NCI-H128 (cell line): ENCODE measurements at regions not wholly inside any gene's neighbourhood (a gene's known extent, or its start where the extent isn't known, plus 50 kb on each side); places are given as distances from the start of the nearest gene placed in this dataset.

ENCODE experiments used
- DNase-seq: peaks from one replicate; lab custom pipeline; 2025; ENCODE audit not compliant: unreplicated experiment; lab: John Stamatoyannopoulos, UW

DNA sequence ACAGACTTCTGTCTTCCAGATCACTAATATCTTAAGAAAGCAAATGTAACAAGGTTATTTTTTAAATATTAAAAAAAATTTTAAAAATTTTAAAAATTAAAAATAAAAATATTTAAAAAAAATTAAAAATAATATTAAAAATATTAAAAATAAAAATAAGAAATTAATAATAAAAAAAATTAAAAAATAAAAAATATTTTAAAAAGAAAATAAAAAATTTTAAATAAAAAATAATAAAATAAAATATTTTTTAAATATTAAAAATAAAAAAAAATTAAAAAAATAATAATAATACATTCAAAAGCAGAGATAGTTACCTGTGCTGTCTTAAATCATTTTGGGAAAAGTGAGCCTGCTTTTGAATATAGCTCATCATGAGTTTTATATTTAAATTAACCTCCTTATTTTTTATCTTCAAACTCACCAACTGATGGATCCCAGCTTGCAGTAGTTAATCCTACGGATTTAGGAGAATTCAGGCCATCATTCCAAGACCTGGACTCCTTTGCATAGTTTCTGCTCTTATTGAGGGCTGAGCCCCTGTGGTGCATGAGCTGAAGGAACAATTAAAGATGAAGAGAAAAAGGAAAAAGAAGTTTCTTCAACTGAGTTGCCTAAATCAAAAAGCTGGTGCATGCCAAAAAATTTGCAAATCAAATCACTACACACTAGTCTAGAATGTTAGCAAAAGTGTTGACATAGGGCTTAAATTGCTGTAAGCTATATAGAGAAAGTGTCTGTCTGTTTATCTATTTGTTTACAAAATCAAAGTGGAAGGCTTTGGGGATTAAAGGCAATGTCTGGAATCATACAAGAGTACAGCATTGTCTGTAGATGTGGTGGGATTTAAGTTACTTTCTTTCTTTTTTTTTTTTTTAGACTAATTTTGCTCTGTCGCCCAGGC, 50.5 kb upstream of the ZNF438 start:
- DNase-seq, result no peak

DNA sequence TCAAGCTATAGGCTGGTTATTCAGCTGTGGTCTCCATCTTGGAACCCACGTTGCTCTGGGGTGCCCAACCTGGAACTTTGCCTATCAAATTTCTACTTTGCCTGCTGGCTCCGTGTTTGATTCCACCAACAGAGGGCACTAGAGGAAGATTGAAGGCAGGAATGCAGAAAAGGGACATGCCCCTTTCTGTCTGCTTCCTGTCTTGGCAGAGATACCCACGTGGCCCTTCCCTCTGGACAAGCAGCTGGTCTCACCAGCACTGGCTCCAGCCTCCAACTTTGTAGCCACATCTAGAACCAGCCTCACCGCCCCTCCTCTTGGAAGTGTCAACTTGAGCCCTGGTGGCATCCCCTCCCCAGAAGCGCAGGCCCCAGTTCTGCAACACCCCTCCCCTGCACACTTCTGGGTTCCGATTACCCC, 52.1 kb upstream of the ZNF438 start:
- no peak for DNase-seq

DNA sequence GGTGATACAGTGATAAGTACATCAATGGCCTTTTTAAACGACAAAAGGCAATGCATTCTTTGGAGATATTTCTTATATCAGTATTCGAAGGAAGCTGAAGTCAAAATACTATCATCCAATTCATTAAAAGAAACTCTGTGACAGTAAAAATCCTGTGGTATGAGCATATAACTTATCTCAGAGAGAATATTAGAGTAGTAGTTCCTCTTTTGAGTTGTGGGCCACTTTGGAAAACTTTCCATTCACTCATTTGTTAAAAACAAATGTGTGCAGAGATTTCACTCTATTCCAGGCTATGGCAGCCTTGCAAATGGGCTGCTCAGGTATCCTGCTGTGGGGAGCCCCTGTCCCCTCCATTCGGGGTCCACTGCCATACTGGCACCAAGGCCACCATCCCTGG, 55.3 kb upstream of the ZNF438 start:
- no peak for DNase-seq

DNA sequence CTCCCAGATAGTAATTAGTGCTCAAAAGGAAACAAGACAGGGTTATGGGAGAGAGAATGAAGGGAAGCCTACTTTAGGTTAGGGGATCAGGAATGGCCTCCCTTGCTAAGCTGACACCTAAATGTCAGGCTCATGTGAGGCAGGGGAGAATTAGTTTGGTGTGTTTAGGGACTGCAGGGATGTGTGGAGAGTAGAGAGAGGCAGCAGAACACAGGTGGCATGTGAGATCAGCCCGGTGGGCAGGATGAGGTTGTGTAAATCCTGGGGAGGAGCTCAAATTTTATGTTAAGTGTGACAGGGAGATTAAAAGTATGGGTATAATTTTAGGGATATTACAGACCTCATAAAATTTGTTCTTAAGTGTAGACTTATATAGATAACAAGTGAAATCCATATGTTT, 56.2 kb upstream of the ZNF438 start:
- no peak for DNase-seq

DNA sequence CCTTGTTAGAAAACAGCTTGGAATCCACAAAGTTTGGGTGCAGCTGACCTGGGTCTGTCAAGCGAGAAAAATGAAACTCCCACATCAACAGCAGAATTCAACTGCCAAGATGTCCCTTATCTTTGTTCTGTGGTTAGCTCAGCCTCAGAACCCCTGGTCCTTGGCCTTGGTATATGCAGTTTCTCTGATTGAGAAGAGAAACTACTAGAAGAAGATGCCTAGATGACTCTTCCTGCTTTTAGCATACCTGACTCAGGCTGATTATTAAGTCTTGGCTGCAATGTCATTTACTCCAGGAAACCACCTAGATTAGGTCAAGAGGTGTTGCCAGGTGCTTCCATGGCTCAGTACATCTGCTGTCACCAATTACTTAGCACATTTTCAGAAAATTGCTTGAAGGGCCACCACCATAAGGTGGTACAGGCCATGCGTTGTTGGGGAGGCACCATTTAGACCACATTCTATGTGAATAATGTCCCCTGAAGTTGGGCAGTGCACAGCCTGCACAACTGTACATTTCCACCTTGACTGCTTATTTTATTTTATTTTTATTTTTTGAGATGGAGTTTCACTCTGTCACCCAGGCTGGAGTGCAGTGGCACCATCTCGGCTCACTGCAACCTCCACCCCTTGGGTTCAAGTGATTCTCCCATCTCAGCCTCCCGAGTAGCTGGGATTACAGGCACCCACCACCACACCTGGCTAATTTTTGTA, 59.4 kb upstream of the ZNF438 start:
- DNase-seq, result no peak

- no peak for DNase-seq
Observed at GRCh38 chr10:31095677-31096560, 64.3 kb upstream of the ZNF438 start.

- no peak for DNase-seq
Observed at GRCh38 chr10:31098046-31098445, 66.4 kb upstream of the ZNF438 start.

DNA sequence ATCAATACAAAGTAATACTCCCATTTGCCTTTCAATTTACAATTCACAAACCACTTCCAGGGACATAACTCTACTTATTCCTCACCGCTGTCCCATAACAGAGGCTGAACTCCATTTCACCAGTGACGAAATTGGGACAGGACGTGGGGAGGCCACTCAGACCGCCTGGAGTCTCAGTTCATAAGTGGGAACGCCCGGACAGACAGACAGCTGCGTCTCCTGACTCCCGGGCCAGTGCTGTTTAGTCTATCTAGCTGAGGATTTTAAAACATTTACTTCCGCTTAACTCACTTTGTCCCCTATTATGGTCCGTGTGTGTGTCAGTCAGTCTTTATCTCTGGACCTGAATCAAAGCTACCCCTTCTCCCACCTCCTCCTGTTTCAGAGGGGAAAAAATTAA, 67.4 kb upstream of the ZNF438 start:
- DNase-seq, result no peak

DNA sequence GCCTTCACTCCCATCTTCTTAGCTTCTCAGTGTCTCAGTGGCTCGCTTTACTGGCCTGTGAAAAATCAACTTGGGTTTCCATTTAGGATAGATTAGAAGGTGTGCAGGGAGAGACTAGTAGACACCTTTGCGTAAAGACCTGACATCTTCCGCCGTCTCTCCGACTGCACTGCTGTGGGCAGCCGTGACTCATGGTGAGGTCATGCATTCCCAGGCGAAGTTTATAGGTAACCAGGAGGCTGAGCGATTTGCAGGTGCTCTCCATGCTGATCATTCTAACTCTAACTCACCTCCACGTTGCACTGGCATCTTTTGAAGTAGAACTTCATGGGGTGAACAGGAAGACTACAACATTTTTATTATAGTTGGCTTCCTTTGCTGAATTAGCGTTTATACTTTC, 68.0 kb upstream of the ZNF438 start:
- DNase-seq, result no peak

DNA sequence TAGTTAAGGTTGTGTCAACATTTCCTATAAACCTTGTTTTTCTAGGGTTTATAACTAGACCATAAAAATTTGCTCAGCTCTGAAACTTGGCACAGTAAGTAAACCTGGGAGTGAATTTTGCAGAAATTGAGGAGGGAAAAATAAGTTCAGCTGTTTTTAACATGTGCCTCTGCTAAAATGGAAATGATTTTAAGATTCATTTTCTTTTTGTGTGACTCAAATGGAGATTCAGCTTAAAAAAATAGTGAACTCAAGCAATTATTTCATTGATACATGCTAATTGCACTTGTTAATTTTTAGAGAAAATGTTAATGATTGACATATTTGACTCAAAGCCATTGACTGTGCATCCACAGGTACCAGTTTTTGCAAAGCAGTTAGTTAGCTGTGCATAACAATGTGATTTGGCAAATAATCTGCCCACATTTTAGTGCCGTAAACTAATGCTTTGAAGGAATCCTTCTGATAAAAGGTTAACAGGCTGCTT, 68.5 kb upstream of the ZNF438 start:
- no peak for DNase-seq

DNA sequence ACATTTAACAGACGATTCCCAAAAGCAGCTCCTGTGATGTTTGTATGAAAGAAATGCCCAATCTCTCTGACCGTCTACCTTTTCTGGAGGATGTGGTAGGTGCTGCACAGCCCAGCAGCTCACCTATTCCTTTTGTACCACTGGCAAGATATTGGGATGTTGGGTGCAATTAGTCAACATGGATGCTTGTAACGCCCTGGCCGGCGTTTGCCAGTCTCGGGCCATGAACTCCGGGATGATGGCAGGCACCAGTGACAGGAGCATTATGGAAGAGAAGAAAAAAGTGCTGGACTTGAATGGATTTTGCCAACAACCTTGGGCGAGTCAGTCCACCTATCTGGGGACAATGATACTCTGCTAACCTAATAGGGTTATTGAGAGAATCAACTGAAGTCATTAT, 69.0 kb upstream of the ZNF438 start:
- no peak for DNase-seq

DNA sequence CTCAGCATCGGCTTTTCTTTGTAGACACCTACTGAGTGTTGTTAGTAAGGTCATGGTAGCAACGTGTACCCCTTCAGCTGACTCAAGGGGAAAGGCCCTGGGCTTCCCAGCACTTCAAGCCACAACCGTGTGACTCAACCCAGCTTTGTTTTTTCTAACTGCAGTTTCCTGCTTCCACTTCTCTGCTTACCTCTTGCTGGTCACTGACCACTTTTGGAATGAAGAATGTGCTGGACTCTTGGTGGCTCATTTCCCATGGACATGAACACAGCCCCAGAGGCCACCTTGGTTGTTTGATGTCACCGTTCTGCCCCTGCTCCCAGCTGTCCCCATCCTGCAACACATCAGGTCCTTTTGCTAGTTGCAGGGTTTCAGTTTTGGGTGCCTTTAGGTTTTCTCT, 69.5 kb upstream of the ZNF438 start:
- no peak for DNase-seq

DNA sequence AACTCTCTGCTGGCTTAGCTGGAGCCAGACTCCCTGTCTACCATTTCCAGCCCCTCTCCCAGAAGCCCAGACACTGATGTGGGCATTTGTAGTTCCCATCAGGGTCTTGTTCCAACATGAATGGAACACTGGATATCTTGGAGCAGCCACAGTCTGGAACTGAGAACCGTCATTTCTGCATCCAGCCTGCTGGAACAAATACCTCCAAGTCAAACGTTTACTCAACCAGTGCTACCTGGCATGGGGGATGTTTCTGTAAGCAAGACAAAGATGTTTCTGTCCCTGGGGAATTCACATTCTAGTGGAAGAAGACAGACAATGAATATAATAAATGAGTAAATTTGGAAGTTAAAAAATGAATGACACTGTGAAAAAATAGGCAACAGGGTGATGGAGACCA, 70.8 kb upstream of the ZNF438 start:
- DNase-seq, result no peak

GRCh38 chr10:31103112-31103511, 71.4 kb upstream of the ZNF438 start:
- no peak for DNase-seq

GRCh38 chr10:31112961-31113360, 81.3 kb upstream of the ZNF438 start:
- no peak for DNase-seq

- no peak for DNase-seq
Observed at GRCh38 chr10:31116226-31116625, 84.6 kb upstream of the ZNF438 start.

DNA sequence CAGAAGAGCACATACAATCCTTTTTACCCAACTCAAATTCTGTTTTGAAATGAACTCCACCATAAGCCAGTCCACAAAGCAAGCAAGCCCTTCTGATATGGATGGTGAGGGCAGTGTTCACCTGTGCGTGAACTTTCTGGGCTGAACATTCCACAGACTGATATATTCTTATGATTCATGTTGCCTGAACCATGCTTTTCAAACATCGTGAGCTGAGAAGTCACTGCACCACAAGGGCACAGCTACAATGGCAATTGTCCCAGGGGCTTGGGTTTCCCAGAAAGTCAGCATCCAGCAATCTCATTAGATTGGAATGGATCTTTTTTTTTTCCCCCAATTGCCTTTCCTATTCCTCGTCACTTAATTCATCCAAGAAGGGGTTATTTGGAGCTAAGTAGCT, 86.9 kb upstream of the ZNF438 start:
- DNase-seq, result no peak

- DNase-seq, result no peak
Observed at GRCh38 chr10:31120392-31120791, 88.7 kb upstream of the ZNF438 start.

DNA sequence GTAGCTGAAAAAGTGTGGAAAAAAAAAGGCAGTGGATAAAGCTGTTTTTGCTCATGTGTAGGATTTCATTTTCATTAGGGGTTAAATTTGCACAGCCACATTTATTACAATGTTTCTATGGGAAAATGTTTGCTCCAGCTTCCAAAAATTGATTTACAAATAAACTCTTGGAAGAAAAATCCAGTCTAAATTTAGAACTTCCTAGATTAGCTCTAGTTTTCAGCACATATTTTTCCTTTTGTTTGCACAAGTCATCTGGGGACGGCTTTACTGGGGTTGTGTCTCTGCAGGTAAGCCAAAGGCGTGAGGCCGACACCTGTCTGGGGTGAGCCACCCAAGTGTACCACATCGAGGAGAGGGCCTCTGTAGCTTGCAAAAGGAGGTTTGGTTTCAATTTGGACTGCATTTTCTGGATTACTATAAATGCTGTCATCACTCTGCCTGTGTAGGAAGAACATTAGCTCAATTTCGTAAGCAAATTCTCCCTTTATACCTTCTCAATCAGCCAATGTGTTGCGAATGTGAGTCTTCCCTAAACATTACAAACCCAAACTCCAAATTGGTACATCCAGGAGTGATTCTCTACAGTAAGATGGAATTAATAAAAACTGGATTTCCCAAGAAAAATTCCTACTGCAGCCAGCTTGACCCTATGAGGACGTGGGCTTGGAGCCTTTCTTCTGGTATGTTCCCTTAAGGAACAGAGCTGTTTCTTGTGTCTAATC, 89.5 kb upstream of the ZNF438 start:
- DNase-seq, result no peak

DNA sequence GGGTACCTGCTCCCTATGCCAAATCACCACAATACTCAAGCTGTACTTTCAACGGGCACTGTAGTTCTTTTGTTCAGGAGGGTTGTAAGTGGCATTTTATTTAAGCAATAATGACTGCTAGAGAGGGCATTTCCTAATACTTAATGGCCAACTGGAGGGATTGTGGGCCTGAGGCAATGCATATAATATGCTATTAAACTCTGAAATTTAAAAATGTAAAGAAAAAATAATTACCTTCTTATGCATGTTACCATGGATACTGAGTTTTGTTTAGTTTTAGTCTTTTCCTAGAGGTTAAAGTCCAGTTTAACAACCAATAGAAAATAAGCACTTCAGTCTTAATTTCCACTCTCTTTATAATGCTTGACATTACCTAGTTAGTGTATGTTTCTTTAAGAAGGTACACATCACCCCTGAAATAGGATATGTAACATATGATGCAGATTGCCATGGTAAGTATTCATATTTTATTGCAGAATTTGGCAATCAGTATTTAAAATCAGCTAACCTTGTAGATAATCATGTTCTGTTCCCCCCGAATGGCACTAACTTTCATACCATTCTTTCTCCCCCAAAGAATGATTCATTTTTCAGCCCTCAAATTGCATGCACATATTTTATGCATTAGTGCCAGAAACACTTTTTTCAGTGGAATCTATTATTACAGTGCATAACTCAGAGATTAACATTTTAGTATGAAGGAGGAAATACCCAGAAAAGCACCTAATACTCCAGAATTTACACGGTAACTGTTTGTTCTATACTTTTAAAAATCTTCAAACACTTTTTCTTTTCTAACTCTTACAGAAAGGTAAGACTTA, 90.3 kb upstream of the ZNF438 start:
- DNase-seq, result no peak
